NT2/D1 (cell line): ENCODE measurements at regions not wholly inside any gene's neighbourhood (a gene's known extent, or its start where the extent isn't known, plus 50 kb on each side); places are given as distances from the start of the nearest gene placed in this dataset.

Source experiments
- SUZ12 ChIP-seq: IDR thresholded peaks from 2 replicates; pipeline ENCODE4 v1.6.1; 2011; ENCODE audit not compliant: insufficient read length, insufficient read depth; ENCODE audit errors: extremely low read depth
- YY1 ChIP-seq: IDR thresholded peaks from 2 replicates; pipeline ENCODE4 v1.6.1; 2011; ENCODE audit not compliant: insufficient read length, insufficient read depth

GRCh38 chr6:50984135-50984534, 165.5 kb downstream of the TFAP2B start:
- TF ChIP-seq SUZ12 (no peak), YY1 (no peak)
